Kidney tubule cell (primary cell): ENCODE measurements at regions not wholly inside any gene's neighbourhood (a gene's known extent, or its start where the extent isn't known, plus 50 kb on each side); places are given as distances from the start of the nearest gene placed in this dataset.

Source experiments
- DNase-seq: peaks from one replicate; pipeline ENCODE4 v3.0.0-alpha.2; 2018; ENCODE audit warnings: low spot score

GRCh38 chr6:170162011-170162774 is 128.7 kb downstream of the DLL1 start:
- no peak for DNase-seq

- no peak for DNase-seq
Observed at GRCh38 chr6:170160628-170161611, 130.0 kb downstream of the DLL1 start.

GRCh38 chr6:170160031-170160627 is 130.7 kb downstream of the DLL1 start:
- DNase-seq = no peak

- no peak for DNase-seq
Observed at GRCh38 chr6:170159022-170159965, 131.6 kb downstream of the DLL1 start.

GRCh38 chr6:170158296-170159021 is 132.4 kb downstream of the DLL1 start:
- DNase-seq = no peak

GRCh38 chr6:170157567-170158218 is 133.2 kb downstream of the DLL1 start:
- DNase-seq = no peak

GRCh38 chr6:170156448-170157375 is 134.2 kb downstream of the DLL1 start:
- no peak for DNase-seq

- DNase-seq = no peak
Observed at GRCh38 chr6:170155464-170156196, 135.2 kb downstream of the DLL1 start.

GRCh38 chr6:170153436-170154319 is 137.2 kb downstream of the DLL1 start:
- DNase-seq = no peak

- peak; percentile 75 for DNase-seq
Observed at GRCh38 chr6:170152989-170153388, 137.9 kb downstream of the DLL1 start.

- peak; percentile 20 for DNase-seq
Observed at GRCh38 chr6:170152124-170152926, 138.6 kb downstream of the DLL1 start.

- no peak for DNase-seq
Observed at GRCh38 chr6:170151804-170152123, 139.1 kb downstream of the DLL1 start.

GRCh38 chr6:170151321-170151771 is 139.5 kb downstream of the DLL1 start:
- no peak for DNase-seq

GRCh38 chr6:170150590-170150945 is 140.3 kb downstream of the DLL1 start:
- no peak for DNase-seq

- DNase-seq = no peak
Observed at GRCh38 chr6:170149681-170150589, 140.9 kb downstream of the DLL1 start.
